ENCODE measurements at regions not wholly inside any gene's neighbourhood (a gene's known extent, or its start where the extent isn't known, plus 50 kb on each side); places are given as distances from the start of the nearest gene placed in this dataset.
"Not testable (repeated sequence)": the region's sequence is repeated elsewhere in the genome, so short reads cannot be mapped to it uniquely, and the experiment has no call there.

GRCh38 chr13:90015565-90016507 is 1331.7 kb upstream of the MIR17HG start:
- H3K4me3 Mint-ChIP-seq, result no peak overlapping the region
- H3K36me3 Mint-ChIP-seq, result no peaks in the 10 kb centered on the region
- no peak for DNase-seq (ENCODE audit: low spot score in 2 of 2)
- no peak overlapping the region for H3K27ac Mint-ChIP-seq
- H3K4me1 Mint-ChIP-seq, result no peaks in the 10 kb centered on the region
- H3K9me3 Mint-ChIP-seq, result peaks cover 7% of the 10 kb centered on the region
- ATAC-seq, result no peak

- H3K4me3 Mint-ChIP-seq, result no peak overlapping the region
Measured at GRCh38 chr13:90016688-90017087, 1330.8 kb upstream of the MIR17HG start.

GRCh38 chr13:90020536-90021070 is 1326.9 kb upstream of the MIR17HG start:
- no peak overlapping the region for H3K4me3 Mint-ChIP-seq
- ATAC-seq (no peak), DNase-seq (ENCODE audit: low spot score in 2 of 2) (no peak)
- H3K9me3 Mint-ChIP-seq, result peaks cover 4% of the 10 kb centered on the region
- H3K36me3 Mint-ChIP-seq, result no peaks in the 10 kb centered on the region
- H3K27ac Mint-ChIP-seq, result no peak overlapping the region
- no peaks in the 10 kb centered on the region for H3K4me1 Mint-ChIP-seq

More at GRCh38 chr13:90016688-90017087, 1330.8 kb upstream of the MIR17HG start:
- Mint-ChIP-seq H3K27ac (no peak overlapping the region), H3K4me1 (no peaks in the 10 kb centered on the region), H3K9me3 (peaks cover 7% of the 10 kb centered on the region), H3K36me3 (no peaks in the 10 kb centered on the region)
- DNase-seq (ENCODE audit: low spot score in 2 of 2) (no peak), ATAC-seq (no peak)

- Mint-ChIP-seq H3K4me3 (no peak overlapping the region), H3K36me3 (no peaks in the 10 kb centered on the region), H3K27ac (no peak overlapping the region), H3K4me1 (no peaks in the 10 kb centered on the region), H3K9me3 (peaks cover 12% of the 10 kb centered on the region)
- DNase-seq (ENCODE audit: low spot score in 2 of 2) (no peak), ATAC-seq (no peak)
Measured at GRCh38 chr13:90027409-90027808, 1320.1 kb upstream of the MIR17HG start.

GRCh38 chr13:90032313-90032712 is 1315.2 kb upstream of the MIR17HG start:
- Mint-ChIP-seq H3K27ac (no peak overlapping the region), H3K4me1 (no peaks in the 10 kb centered on the region), H3K36me3 (no peaks in the 10 kb centered on the region), H3K9me3 (peaks cover 5% of the 10 kb centered on the region), H3K4me3 (no peak overlapping the region)
- ATAC-seq, result peak; percentile 26
- no peak for DNase-seq (ENCODE audit: low spot score in 2 of 2)

- no peak overlapping the region for H3K27ac Mint-ChIP-seq
- DNase-seq (ENCODE audit: low spot score in 2 of 2), result no peak
- peak; percentile 46 for ATAC-seq
- H3K4me3 Mint-ChIP-seq, result no peak overlapping the region
- peaks cover 5% of the 10 kb centered on the region for H3K9me3 Mint-ChIP-seq
- no peaks in the 10 kb centered on the region for H3K4me1 Mint-ChIP-seq
- H3K36me3 Mint-ChIP-seq, result no peaks in the 10 kb centered on the region
Measured at GRCh38 chr13:90032841-90033493, 1314.5 kb upstream of the MIR17HG start.

- no peak overlapping the region for H3K27ac Mint-ChIP-seq
- H3K9me3 Mint-ChIP-seq, result peaks cover 17% of the 10 kb centered on the region
- ATAC-seq (no peak), DNase-seq (ENCODE audit: low spot score in 2 of 2) (no peak)
- no peaks in the 10 kb centered on the region for H3K4me1 Mint-ChIP-seq
- no peak overlapping the region for H3K4me3 Mint-ChIP-seq
- H3K36me3 Mint-ChIP-seq, result no peaks in the 10 kb centered on the region
Measured at GRCh38 chr13:90039516-90039915, 1308.0 kb upstream of the MIR17HG start.

- no peak overlapping the region for H3K4me3 Mint-ChIP-seq
- no peaks in the 10 kb centered on the region for H3K4me1 Mint-ChIP-seq
- H3K27ac Mint-ChIP-seq, result no peak overlapping the region
- ATAC-seq, result no peak
- no peaks in the 10 kb centered on the region for H3K36me3 Mint-ChIP-seq
- DNase-seq (ENCODE audit: low spot score in 2 of 2), result no peak
- peaks cover 24% of the 10 kb centered on the region for H3K9me3 Mint-ChIP-seq
Measured at GRCh38 chr13:90047600-90047999, 1299.9 kb upstream of the MIR17HG start.

GRCh38 chr13:90049989-90050671 is 1297.4 kb upstream of the MIR17HG start:
- H3K27ac Mint-ChIP-seq, result no peak overlapping the region
- no peaks in the 10 kb centered on the region for H3K36me3 Mint-ChIP-seq
- H3K4me1 Mint-ChIP-seq, result no peaks in the 10 kb centered on the region
- no peak for DNase-seq (ENCODE audit: low spot score in 2 of 2)
- H3K4me3 Mint-ChIP-seq, result no peak overlapping the region
- peaks cover 13% of the 10 kb centered on the region for H3K9me3 Mint-ChIP-seq
- no peak for ATAC-seq

GRCh38 chr13:90055121-90055520 is 1292.4 kb upstream of the MIR17HG start:
- Mint-ChIP-seq H3K4me1 (no peaks in the 10 kb centered on the region), H3K27ac (no peak overlapping the region), H3K4me3 (no peak overlapping the region), H3K36me3 (no peaks in the 10 kb centered on the region), H3K9me3 (peaks cover 7% of the 10 kb centered on the region)
- DNase-seq (ENCODE audit: low spot score in 2 of 2) (no peak), ATAC-seq (no peak)

- Mint-ChIP-seq H3K27ac (no peak overlapping the region), H3K4me1 (no peaks in the 10 kb centered on the region), H3K9me3 (peaks cover 5% of the 10 kb centered on the region), H3K36me3 (no peaks in the 10 kb centered on the region), H3K4me3 (no peak overlapping the region)
- ATAC-seq (no peak), DNase-seq (ENCODE audit: low spot score in 2 of 2) (no peak)
Measured at GRCh38 chr13:90055760-90056159, 1291.7 kb upstream of the MIR17HG start.

- H3K4me3 Mint-ChIP-seq, ATAC-seq, H3K27ac Mint-ChIP-seq: not testable (repeated sequence)
Measured at GRCh38 chr13:90064226-90064625, 1283.3 kb upstream of the MIR17HG start.

GRCh38 chr13:90068658-90069057 is 1278.8 kb upstream of the MIR17HG start:
- Mint-ChIP-seq H3K27ac (no peak overlapping the region), H3K4me3 (no peak overlapping the region)
- no peak for ATAC-seq

More at GRCh38 chr13:90064226-90064625, 1283.3 kb upstream of the MIR17HG start:
- H3K36me3 Mint-ChIP-seq; DNase-seq (ENCODE audit: low spot score in 2 of 2); H3K4me1 Mint-ChIP-seq: not testable (repeated sequence)
- H3K9me3 Mint-ChIP-seq, result peaks cover 16% of the 10 kb centered on the region

GRCh38 chr13:90070362-90070761 is 1277.1 kb upstream of the MIR17HG start:
- Mint-ChIP-seq H3K4me3 (no peak overlapping the region), H3K27ac (no peak overlapping the region), H3K36me3 (no peaks in the 10 kb centered on the region), H3K9me3 (peaks cover 16% of the 10 kb centered on the region), H3K4me1 (no peaks in the 10 kb centered on the region)
- ATAC-seq (no peak), DNase-seq (ENCODE audit: low spot score in 2 of 2) (no peak)

More at GRCh38 chr13:90068658-90069057, 1278.8 kb upstream of the MIR17HG start:
- DNase-seq (ENCODE audit: low spot score in 2 of 2), result no peak
- peaks cover 19% of the 10 kb centered on the region for H3K9me3 Mint-ChIP-seq
- no peaks in the 10 kb centered on the region for H3K4me1 Mint-ChIP-seq
- H3K36me3 Mint-ChIP-seq, result no peaks in the 10 kb centered on the region

- Mint-ChIP-seq H3K9me3 (peaks cover 16% of the 10 kb centered on the region), H3K27ac (no peak overlapping the region), H3K4me1 (no peaks in the 10 kb centered on the region), H3K36me3 (no peaks in the 10 kb centered on the region), H3K4me3 (no peak overlapping the region)
- DNase-seq (ENCODE audit: low spot score in 2 of 2) (no peak), ATAC-seq (no peak)
Measured at GRCh38 chr13:90070837-90071525, 1276.5 kb upstream of the MIR17HG start.
